GM12878 (cell line): ENCODE measurements at regions not wholly inside any gene's neighbourhood (a gene's known extent, or its start where the extent isn't known, plus 50 kb on each side); places are given as distances from the start of the nearest gene placed in this dataset.

Source experiments
- BCL11A ChIP-seq: IDR thresholded peaks from 2 replicates; pipeline ENCODE4 v1.6.1; 2011; ENCODE audit warnings: low read depth, low read length
- BCLAF1 ChIP-seq: fragments of 450-650 bp; IDR thresholded peaks from 2 replicates; pipeline ENCODE4 v1.6.1; 2017; ENCODE audit warnings: antibody characterized with exemption, mild to moderate bottlenecking, moderate library complexity
- BHLHE40 ChIP-seq, 2 experiments: fragments of 450-650 bp in 1 of 2; IDR thresholded peaks; 2 replicates each; pipeline ENCODE4 v1.6.1; 2011 to 2017; ENCODE audit warnings: low read depth in 2 of 2, borderline replicate concordance in 1 of 2, improper control_type of control experiment in 1 of 2, low read length in 1 of 2, mild to moderate bottlenecking in 1 of 2
- CHD4 ChIP-seq: fragments of 200-600 bp; sonication (generic); IDR thresholded peaks from 2 replicates; pipeline ENCODE4 v1.6.1; 2016; ENCODE audit warnings: mild to moderate bottlenecking
- CREB1 ChIP-seq: IDR thresholded peaks from 2 replicates; pipeline ENCODE4 v1.6.1; 2012; ENCODE audit warnings: low read depth, mild to moderate bottlenecking, inconsistent platforms
- E2F4 ChIP-seq: IDR thresholded peaks from 2 replicates; pipeline ENCODE4 v1.6.1; 2012; ENCODE audit warnings: low read depth, low read length, improper control_type of control experiment
- HCFC1 ChIP-seq: fragments of 150-350 bp; IDR thresholded peaks from 2 replicates; pipeline ENCODE4 v1.6.1; 2014; ENCODE audit warnings: low read length
- HDAC6 ChIP-seq: fragments of 200-600 bp; sonication (generic); IDR thresholded peaks from one replicate; pipeline ENCODE4 v1.8.0; 2017; ENCODE audit warnings: antibody characterized with exemption; ENCODE audit not compliant: unreplicated experiment
- IRF5 ChIP-seq: fragments of 450-650 bp; IDR thresholded peaks from 2 replicates; pipeline ENCODE4 v1.6.1; 2017; ENCODE audit warnings: borderline replicate concordance
- JUND ChIP-seq: IDR thresholded peaks from 2 replicates; pipeline ENCODE4 v1.6.1; 2012; ENCODE audit warnings: low read depth, mild to moderate bottlenecking, low read length, improper control_type of control experiment, moderate library complexity
- KDM1A ChIP-seq: fragments of 200-600 bp; sonication (generic); IDR thresholded peaks from 2 replicates; pipeline ENCODE4 v1.6.1; 2016; ENCODE audit warnings: borderline replicate concordance
- MLLT1 ChIP-seq: fragments of 450-650 bp; IDR thresholded peaks from 2 replicates; pipeline ENCODE4 v1.6.1; 2016; ENCODE audit warnings: mild to moderate bottlenecking
- NFIC ChIP-seq: IDR thresholded peaks from 2 replicates; pipeline ENCODE4 v1.6.1; 2012; ENCODE audit warnings: low read depth, mild to moderate bottlenecking, inconsistent platforms, low read length, moderate library complexity
- NR2C1 ChIP-seq: fragments of 450-650 bp; IDR thresholded peaks from 2 replicates; pipeline ENCODE4 v1.6.1; 2017; ENCODE audit warnings: antibody characterized with exemption, mild to moderate bottlenecking, moderate library complexity
- NR2F1 ChIP-seq: fragments of 450-650 bp; conservative IDR thresholded peaks from 2 replicates; pipeline ENCODE4 v1.6.1; 2017; ENCODE audit warnings: mild to moderate bottlenecking
- PAX5 ChIP-seq: IDR thresholded peaks from 2 replicates; pipeline ENCODE4 v1.6.1; 2011; ENCODE audit warnings: low read depth, low read length, borderline replicate concordance
- POLR2AphosphoS5 ChIP-seq: IDR thresholded peaks from 2 replicates; pipeline ENCODE4 v1.6.1; 2011; ENCODE audit warnings: mild to moderate bottlenecking, low read length, inconsistent platforms
- RUNX3 ChIP-seq: IDR thresholded peaks from 2 replicates; pipeline ENCODE4 v1.6.1; 2012; ENCODE audit warnings: low read length, inconsistent platforms
- YY1 ChIP-seq: IDR thresholded peaks from 2 replicates; pipeline ENCODE4 v1.6.1; 2011; ENCODE audit warnings: low read depth, mild to moderate bottlenecking, low read length
- ZNF687 ChIP-seq: fragments of 450-650 bp; IDR thresholded peaks from 2 replicates; pipeline ENCODE4 v1.6.1; 2017; ENCODE audit warnings: mild to moderate bottlenecking, moderate library complexity

- TF ChIP-seq BCLAF1 (no peak), E2F4 (no peak), POLR2AphosphoS5 (no peak), NR2C1 (0 out of 2 replicates have a peak, but pooled peaks have one; percentile 9), NR2F1 (0 out of 2 replicates have a peak, but pooled peaks have one; percentile 9), BHLHE40 (IDR thresholded peaks at IDR 0.05; ENCODE audit: borderline replicate concordance in 1 of 2, low read depth in 2 of 2, low read length in 1 of 2) (peak; percentile 30 to 33; a peak in 1 of 4 replicates), CREB1 (no peak), YY1 (peak; percentile 34; the same call in 1 of the 2 replicates), NFIC (peak; percentile 31; the same call in 1 of the 2 replicates), JUND (no peak), ZNF687 (peak; percentile 74), IRF5 (no peak), PAX5 (no peak; the same call in 1 of the 2 replicates), KDM1A (no peak), HDAC6 (no peak), RUNX3 (peak; percentile 45), MLLT1 (peak; percentile 8; the same call in 1 of the 2 replicates), BCL11A (no peak), HCFC1 (no peak), CHD4 (no peak)
Measured at GRCh38 chr6:113647143-113647889, 209.8 kb upstream of the MARCKS start (continued).
